Astrocyte of the spinal cord (primary cell): ENCODE measurements at regions not wholly inside any gene's neighbourhood (a gene's known extent, or its start where the extent isn't known, plus 50 kb on each side); places are given as distances from the start of the nearest gene placed in this dataset.

Experiments used
- DNase-seq: peaks from one replicate; pipeline ENCODE4 v3.0.0; 2011; ENCODE audit warnings: low read depth, low spot score
- H3K4me3 ChIP-seq: 2 replicates; pipeline ENCODE4 v1.5.1; 2011; ENCODE audit warnings: low read depth, mild to moderate bottlenecking, low read length, moderate library complexity
- CTCF ChIP-seq: IDR thresholded peaks from 2 replicates; pipeline ENCODE4 v1.5.1; 2012; ENCODE audit warnings: low read depth, mild to moderate bottlenecking, low read length, inconsistent platforms
- in situ Hi-C: cut with HindIII; loops from 2 replicates; pipeline ENCODE4 v1.10.0; 2017; ENCODE audit warnings: low sequenced_read_pairs

GRCh38 chr10:123454987-123455386 is 211.2 kb upstream of the GPR26 start:
- DNase-seq = no peak
- in situ Hi-C loops = no loop called here
- no peak for TF ChIP-seq CTCF
- H3K4me3 ChIP-seq = no peak overlapping the region

- no peak for DNase-seq
- TF ChIP-seq CTCF = no peak
- in situ Hi-C loops = no loop called here
These were observed 210.3 kb upstream of the GPR26 start for GRCh38 chr10:123455861-123456260.

GRCh38 chr10:123458933-123459332 is 207.2 kb upstream of the GPR26 start:
- in situ Hi-C loops = no loop called here
- no peak overlapping the region for H3K4me3 ChIP-seq
- no peak for TF ChIP-seq CTCF
- no peak for DNase-seq

More at GRCh38 chr10:123455861-123456260, 210.3 kb upstream of the GPR26 start:
- no peak overlapping the region for H3K4me3 ChIP-seq

GRCh38 chr10:123459371-123460091 is 206.6 kb upstream of the GPR26 start:
- in situ Hi-C loops = no loop called here
- H3K4me3 ChIP-seq = no peak overlapping the region
- no peak for TF ChIP-seq CTCF
- DNase-seq = no peak

GRCh38 chr10:123462246-123462645 is 203.9 kb upstream of the GPR26 start:
- in situ Hi-C loops = no loop called here
- DNase-seq = no peak
- H3K4me3 ChIP-seq = no peak overlapping the region
- TF ChIP-seq CTCF = no peak

GRCh38 chr10:123462756-123463155 is 203.4 kb upstream of the GPR26 start:
- in situ Hi-C loops = no loop called here
- H3K4me3 ChIP-seq = no peak overlapping the region
- DNase-seq = no peak
- no peak for TF ChIP-seq CTCF
